NT2/D1 (cell line): ENCODE measurements at regions not wholly inside any gene's neighbourhood (a gene's known extent, or its start where the extent isn't known, plus 50 kb on each side); places are given as distances from the start of the nearest gene placed in this dataset.

ENCODE experiments used
- DNase-seq: peaks from one replicate; pipeline ENCODE4 v3.0.0-alpha.2; 2011; ENCODE audit warnings: low read depth, low spot score
- H3K27me3 ChIP-seq: 2 replicates; pipeline ENCODE4 v1.6.0; 2011; ENCODE audit warnings: mild to moderate bottlenecking; ENCODE audit not compliant: insufficient read length, insufficient read depth
- H3K36me3 ChIP-seq: 2 replicates; pipeline ENCODE4 v1.6.1; 2011; ENCODE audit warnings: mild to moderate bottlenecking, low read length, mixed read lengths; ENCODE audit not compliant: insufficient read depth, insufficient read length
- H3K4me1 ChIP-seq: 2 replicates; pipeline ENCODE4 v1.5.1; 2011; ENCODE audit not compliant: insufficient read depth, insufficient read length
- H3K4me3 ChIP-seq: 2 replicates; pipeline ENCODE4 v1.5.1; 2011; ENCODE audit warnings: low read depth; ENCODE audit not compliant: insufficient read length
- H3K9ac ChIP-seq: 2 replicates; pipeline ENCODE4 v1.6.0; 2011; ENCODE audit warnings: low read depth; ENCODE audit not compliant: insufficient read length
- H3K9me3 ChIP-seq: 2 replicates; pipeline ENCODE4 v1.5.1; 2011; ENCODE audit warnings: mild to moderate bottlenecking, low read length; ENCODE audit not compliant: insufficient read depth
- SUZ12 ChIP-seq: IDR thresholded peaks from 2 replicates; pipeline ENCODE4 v1.6.1; 2011; ENCODE audit not compliant: insufficient read length, insufficient read depth; ENCODE audit errors: extremely low read depth
- YY1 ChIP-seq: IDR thresholded peaks from 2 replicates; pipeline ENCODE4 v1.6.1; 2011; ENCODE audit not compliant: insufficient read length, insufficient read depth
- ZNF274 ChIP-seq: IDR thresholded peaks from 2 replicates; pipeline ENCODE4 v1.6.1; 2011; ENCODE audit warnings: mild to moderate bottlenecking, low read depth, low read length

GRCh38 chr11:8809241-8809938 lies 101.6 kb upstream of the AKIP1 start:
- Histone ChIP-seq H3K4me1 (peaks cover 10% of the 10 kb centered on the region), H3K4me3 (no peak overlapping the region)
- no peak for DNase-seq

DNA sequence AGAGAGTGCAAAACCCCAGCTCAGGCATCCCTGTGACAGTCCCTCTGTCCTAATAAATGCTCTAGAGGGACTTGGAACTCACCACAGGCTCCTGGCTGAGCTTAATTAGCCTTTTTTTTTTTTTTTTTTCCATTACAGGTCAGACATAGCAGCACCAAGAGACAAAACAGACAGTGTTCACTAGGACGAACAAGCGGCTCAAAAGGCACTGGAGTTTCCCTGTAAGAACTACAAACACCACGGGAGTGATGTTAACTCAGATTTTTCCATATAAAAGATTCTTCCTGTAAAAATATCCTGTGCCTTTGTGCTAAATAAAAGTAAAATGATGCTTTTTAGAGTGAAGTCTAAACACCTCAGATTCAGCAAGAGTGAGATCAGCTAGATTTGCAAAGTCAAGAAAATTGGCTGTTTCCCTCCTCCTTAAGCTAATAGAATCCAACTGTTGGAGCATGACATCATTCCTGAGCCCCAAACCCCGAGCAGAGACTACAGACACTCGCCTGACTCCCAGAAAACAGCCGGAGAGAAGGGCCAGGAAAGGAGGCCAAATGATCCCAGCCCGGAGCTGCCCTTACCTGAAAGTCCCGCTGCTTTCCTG lies 101.0 kb upstream of the AKIP1 start:
- Histone ChIP-seq H3K27me3 (no peaks in the 10 kb centered on the region), H3K9ac (peak overlapping the region; percentile 80), H3K4me3 (peak overlapping the region; percentile 44), H3K9me3 (no peaks in the 10 kb centered on the region), H3K4me1 (peaks cover 12% of the 10 kb centered on the region), H3K36me3 (peaks cover 14% of the 10 kb centered on the region)
- TF ChIP-seq YY1 = no peak
- no peak for TF ChIP-seq SUZ12
- TF ChIP-seq ZNF274 = no peak
- no peak for DNase-seq

More at GRCh38 chr11:8809241-8809938, 101.6 kb upstream of the AKIP1 start:
- H3K9me3 ChIP-seq = no peaks in the 10 kb centered on the region
- no peak overlapping the region for H3K9ac ChIP-seq
- H3K27me3 ChIP-seq = no peaks in the 10 kb centered on the region
- TF ChIP-seq ZNF274 (no peak), SUZ12 (no peak), YY1 (no peak)
- H3K36me3 ChIP-seq = peaks cover 14% of the 10 kb centered on the region

DNA sequence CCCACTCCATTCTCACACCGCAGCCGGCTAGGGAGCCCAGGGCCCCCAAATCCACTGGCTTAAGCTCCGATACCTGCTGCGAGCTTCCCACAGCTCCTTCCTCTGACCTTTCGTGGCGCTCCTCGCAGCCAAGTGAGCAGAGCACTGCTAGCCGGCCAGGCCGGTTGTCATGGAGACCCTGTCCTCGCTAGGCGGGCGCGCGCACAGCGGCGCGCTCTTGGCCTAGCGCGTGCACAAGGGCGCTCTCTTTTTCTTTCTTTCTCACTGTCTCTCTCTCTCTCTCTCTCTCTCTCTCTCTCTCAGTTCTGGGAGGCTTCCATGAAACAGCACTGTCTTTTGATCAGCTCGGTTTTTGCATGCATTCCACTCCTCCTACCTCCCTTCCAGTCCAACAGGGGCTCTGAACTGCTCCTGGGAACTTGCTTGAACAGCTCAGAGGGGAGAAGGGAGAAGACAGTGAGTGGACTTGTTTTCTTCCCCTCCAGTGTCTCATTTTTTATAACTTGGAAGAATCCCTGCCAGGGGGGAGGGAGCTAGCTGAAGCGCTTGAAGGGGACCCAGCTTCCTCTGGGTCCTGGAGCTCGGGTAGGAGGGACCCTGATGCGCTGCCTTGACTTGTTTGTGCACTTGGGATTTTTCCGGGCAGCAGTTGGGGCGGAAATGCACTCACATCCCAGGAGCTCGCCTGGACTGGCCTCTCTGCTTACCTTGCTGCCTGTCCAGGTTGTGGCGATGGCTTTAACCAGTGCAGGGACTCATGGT lies 100.3 kb upstream of the AKIP1 start:
- H3K36me3 ChIP-seq = peaks cover 14% of the 10 kb centered on the region
- H3K4me1 ChIP-seq = peaks cover 12% of the 10 kb centered on the region
- peak overlapping the region; percentile 80 for H3K9ac ChIP-seq
- H3K27me3 ChIP-seq = no peaks in the 10 kb centered on the region
- H3K9me3 ChIP-seq = no peaks in the 10 kb centered on the region
- no peak for DNase-seq
- H3K4me3 ChIP-seq = peak overlapping the region; percentile 44
- no peak for TF ChIP-seq YY1
- TF ChIP-seq ZNF274 = no peak

- TF ChIP-seq SUZ12 = no peak
- no peak for TF ChIP-seq ZNF274
- TF ChIP-seq YY1 = no peak
- no peak for DNase-seq
- Histone ChIP-seq H3K9ac (no peak overlapping the region), H3K27me3 (no peaks in the 10 kb centered on the region), H3K36me3 (peaks cover 14% of the 10 kb centered on the region), H3K4me1 (peaks cover 12% of the 10 kb centered on the region), H3K4me3 (no peak overlapping the region), H3K9me3 (no peaks in the 10 kb centered on the region)
These were observed 99.4 kb upstream of the AKIP1 start for GRCh38 chr11:8811571-8811970.

- Histone ChIP-seq H3K4me3 (no peak overlapping the region), H3K4me1 (peaks cover 8% of the 10 kb centered on the region), H3K27me3 (no peaks in the 10 kb centered on the region), H3K9ac (no peak overlapping the region), H3K36me3 (peaks cover 7% of the 10 kb centered on the region), H3K9me3 (no peaks in the 10 kb centered on the region)
- no peak for TF ChIP-seq YY1
- TF ChIP-seq SUZ12 = no peak
- no peak for TF ChIP-seq ZNF274
- no peak for DNase-seq
These were observed 98.6 kb upstream of the AKIP1 start for GRCh38 chr11:8812438-8812837.

DNA sequence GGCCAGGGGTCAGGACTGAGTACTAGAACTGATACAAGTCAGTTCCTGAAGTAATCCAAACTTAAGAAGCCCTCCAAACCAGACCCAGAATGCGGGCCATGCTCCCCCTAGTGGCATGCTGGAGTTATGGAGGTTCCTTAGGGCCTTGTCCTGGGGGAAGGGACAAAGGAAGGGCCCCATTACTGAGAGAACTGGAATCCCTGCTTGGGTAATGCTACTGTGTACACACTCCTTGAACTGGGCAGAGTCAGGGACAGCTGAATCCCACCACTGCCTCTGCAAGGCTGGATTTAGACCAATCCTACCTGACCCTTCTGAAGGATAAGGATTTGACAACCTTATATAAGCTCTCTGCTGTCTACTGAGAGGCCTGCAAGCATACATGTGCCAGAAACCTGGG lies 97.3 kb upstream of the AKIP1 start:
- peak; percentile 72 for DNase-seq
- Histone ChIP-seq H3K9me3 (no peaks in the 10 kb centered on the region), H3K4me3 (no peak overlapping the region), H3K9ac (no peak overlapping the region), H3K36me3 (peaks cover 6% of the 10 kb centered on the region), H3K4me1 (peaks cover 8% of the 10 kb centered on the region), H3K27me3 (no peaks in the 10 kb centered on the region)
- TF ChIP-seq SUZ12 (no peak), ZNF274 (no peak), YY1 (no peak)

GRCh38 chr11:8814209-8814922 lies 96.6 kb upstream of the AKIP1 start:
- H3K4me3 ChIP-seq = no peak overlapping the region
- no peak for DNase-seq
- H3K27me3 ChIP-seq = no peaks in the 10 kb centered on the region
- H3K36me3 ChIP-seq = peaks cover 4% of the 10 kb centered on the region
- no peaks in the 10 kb centered on the region for H3K9me3 ChIP-seq
- H3K9ac ChIP-seq = no peak overlapping the region
- H3K4me1 ChIP-seq = peaks cover 8% of the 10 kb centered on the region
- TF ChIP-seq SUZ12 (no peak), YY1 (no peak), ZNF274 (no peak)
